ENCODE measurements at regions not wholly inside any gene's neighbourhood (a gene's known extent, or its start where the extent isn't known, plus 50 kb on each side); places are given as distances from the start of the nearest gene placed in this dataset.
"Not testable (repeated sequence)": the region's sequence is repeated elsewhere in the genome, so short reads cannot be mapped to it uniquely, and the experiment has no call there.

GRCh38 chr13:40355126-40355724 is 311.2 kb downstream of the FOXO1 start:
- ChIA-PET CTCF (no interaction called here), POLR2A (ENCODE audit: low non-redundant PET) (no interaction called here)
- no peak for DNase-seq (ENCODE audit: low spot score)
- no peak for TF ChIP-seq CTCF (conservative IDR thresholded peaks at IDR 0.05; ENCODE audit: low read depth)
- H3K27ac ChIP-seq = no peak overlapping the region

GRCh38 chr13:40356011-40356410 is 310.4 kb downstream of the FOXO1 start:
- TF ChIP-seq CTCF (conservative IDR thresholded peaks at IDR 0.05; ENCODE audit: low read depth) = no peak
- no peak for DNase-seq (ENCODE audit: low spot score)
- ChIA-PET CTCF (no interaction called here), POLR2A (ENCODE audit: low non-redundant PET) (no interaction called here)
- H3K27ac ChIP-seq = no peak overlapping the region

GRCh38 chr13:40356458-40356857 is 310.0 kb downstream of the FOXO1 start:
- POLR2A ChIA-PET (ENCODE audit: low non-redundant PET); CTCF ChIA-PET; H3K27ac ChIP-seq; DNase-seq (ENCODE audit: low spot score): not testable (repeated sequence)

GRCh38 chr13:40362502-40362901 is 303.9 kb downstream of the FOXO1 start:
- POLR2A ChIA-PET (ENCODE audit: low non-redundant PET) = no interaction called here
- CTCF ChIA-PET = interaction anchor here (0.6 kb wide), 1 partner anchor 179 kb away, joined by 3 read pairs; no protein-coding TSS in a partner anchor
- no peak for TF ChIP-seq CTCF (conservative IDR thresholded peaks at IDR 0.05; ENCODE audit: low read depth)
- no peak overlapping the region for H3K27ac ChIP-seq
- DNase-seq (ENCODE audit: low spot score) = no peak

GRCh38 chr13:40363653-40364052 is 302.8 kb downstream of the FOXO1 start:
- POLR2A ChIA-PET (ENCODE audit: low non-redundant PET) = no interaction called here
- no peak for TF ChIP-seq CTCF (conservative IDR thresholded peaks at IDR 0.05; ENCODE audit: low read depth)
- DNase-seq (ENCODE audit: low spot score) = no peak

GRCh38 chr13:40366119-40366518 is 300.3 kb downstream of the FOXO1 start:
- no peak overlapping the region for H3K27ac ChIP-seq
- CTCF ChIA-PET = no interaction called here
- DNase-seq (ENCODE audit: low spot score) = no peak
- no peak for TF ChIP-seq CTCF (conservative IDR thresholded peaks at IDR 0.05; ENCODE audit: low read depth)
- POLR2A ChIA-PET (ENCODE audit: low non-redundant PET) = no interaction called here

More at GRCh38 chr13:40363653-40364052, 302.8 kb downstream of the FOXO1 start:
- CTCF ChIA-PET = interaction anchor here (0.8 kb wide), 1 partner anchor 270 kb away, joined by 4 read pairs; no protein-coding TSS in a partner anchor
- H3K27ac ChIP-seq = no peak overlapping the region

- ChIA-PET CTCF (interaction anchor here (0.8 kb wide), 1 partner anchor 207 kb away, joined by 4 read pairs; no protein-coding TSS in a partner anchor), POLR2A (ENCODE audit: low non-redundant PET) (no interaction called here)
- no peak for DNase-seq (ENCODE audit: low spot score)
- H3K27ac ChIP-seq = no peak overlapping the region
- no peak for TF ChIP-seq CTCF (conservative IDR thresholded peaks at IDR 0.05; ENCODE audit: low read depth)
These were observed 298.1 kb downstream of the FOXO1 start for GRCh38 chr13:40368127-40368891.

All from RWPE1 (cell line).